Colonic mucosa (tissue), 4 donors: ENCODE measurements at regions not wholly inside any gene's neighbourhood (a gene's known extent, or its start where the extent isn't known, plus 50 kb on each side); places are given as distances from the start of the nearest gene placed in this dataset.

Experiments
- DNase-seq: peaks from one replicate; pipeline ENCODE4 v3.0.0-alpha.2; 2020
- H3K27ac ChIP-seq: fragments of 200-600 bp; one replicate; pipeline ENCODE4 v1.8.0; 2021
- H3K27me3 ChIP-seq: fragments of 200-600 bp; one replicate; pipeline ENCODE4 v1.8.0; 2021
- H3K36me3 ChIP-seq: fragments of 200-600 bp; one replicate; pipeline ENCODE4 v1.8.0; 2021
- H3K4me1 ChIP-seq: fragments of 200-600 bp; one replicate; pipeline ENCODE4 v1.8.0; 2021; ENCODE audit warnings: mild to moderate bottlenecking
- H3K4me3 ChIP-seq: fragments of 200-600 bp; one replicate; pipeline ENCODE4 v1.8.0; 2021
- H3K9ac ChIP-seq, 2 donors: one replicate each; pipeline ENCODE4 v1.7.0; 2013; ENCODE audit warnings: control low read depth in 2 of 2, low read depth in 2 of 2, low read length in 2 of 2
- H3K9me3 ChIP-seq: fragments of 200-600 bp; one replicate; pipeline ENCODE4 v1.8.0; 2021
- CTCF ChIP-seq: fragments of 200-600 bp; IDR thresholded peaks from one replicate; pipeline ENCODE4 v1.8.0; 2022; ENCODE audit warnings: antibody characterized with exemption, mild to moderate bottlenecking
- intact Hi-C: fragments of 100-400 bp; cut with DNase I; formaldehyde crosslinking; loops from one replicate; pipeline ENCODE4 v1.14.1; 2022
- donor health status: healthy.
- donor health status: DM: no; HTN: no; CAD: no.
- donor health status: DM: no; HTN: no; CAD: no.

- no peak overlapping the region for H3K9ac ChIP-seq
Observed at GRCh38 chr21:16509476-16509875, 779.7 kb downstream of the USP25 start.

GRCh38 chr21:16514316-16514715 lies 784.5 kb downstream of the USP25 start:
- no peak overlapping the region for H3K9ac ChIP-seq
- H3K4me1 ChIP-seq: no peaks in the 10 kb centered on the region
- no peak overlapping the region for H3K27ac ChIP-seq
- no peaks in the 10 kb centered on the region for H3K36me3 ChIP-seq
- intact Hi-C loops: no loop called here
- H3K9me3 ChIP-seq: no peaks in the 10 kb centered on the region
- H3K4me3 ChIP-seq: no peak overlapping the region
- DNase-seq: no peak
- H3K27me3 ChIP-seq: no peaks in the 10 kb centered on the region
- no peak for TF ChIP-seq CTCF

More at GRCh38 chr21:16509476-16509875, 779.7 kb downstream of the USP25 start:
- Histone ChIP-seq H3K9me3 (no peaks in the 10 kb centered on the region), H3K27me3 (no peaks in the 10 kb centered on the region), H3K36me3 (no peaks in the 10 kb centered on the region), H3K27ac (no peak overlapping the region), H3K4me1 (no peaks in the 10 kb centered on the region), H3K4me3 (no peak overlapping the region)
- no peak for TF ChIP-seq CTCF
- DNase-seq: no peak
- intact Hi-C loops: no loop called here

- Histone ChIP-seq H3K36me3 (no peaks in the 10 kb centered on the region), H3K27ac (no peak overlapping the region), H3K4me3 (no peak overlapping the region), H3K27me3 (no peaks in the 10 kb centered on the region), H3K4me1 (no peaks in the 10 kb centered on the region), H3K9me3 (no peaks in the 10 kb centered on the region), H3K9ac (no peak overlapping the region)
- DNase-seq: no peak
- intact Hi-C loops: no loop called here
- TF ChIP-seq CTCF: no peak
Observed at GRCh38 chr21:16517383-16517782, 787.6 kb downstream of the USP25 start.

- Histone ChIP-seq H3K9me3 (no peaks in the 10 kb centered on the region), H3K27me3 (no peaks in the 10 kb centered on the region), H3K9ac (no peak overlapping the region), H3K4me3 (no peak overlapping the region), H3K36me3 (no peaks in the 10 kb centered on the region), H3K27ac (no peak overlapping the region), H3K4me1 (no peaks in the 10 kb centered on the region)
- no peak for TF ChIP-seq CTCF
- intact Hi-C loops: no loop called here
- DNase-seq: no peak
Observed at GRCh38 chr21:16519036-16519435, 789.3 kb downstream of the USP25 start.

GRCh38 chr21:16519644-16520043 lies 789.9 kb downstream of the USP25 start:
- H3K4me3 ChIP-seq: no peak overlapping the region
- H3K4me1 ChIP-seq: no peaks in the 10 kb centered on the region
- no peak for DNase-seq
- no peaks in the 10 kb centered on the region for H3K27me3 ChIP-seq
- intact Hi-C loops: no loop called here
- H3K36me3 ChIP-seq: no peaks in the 10 kb centered on the region
- TF ChIP-seq CTCF: no peak
- no peak overlapping the region for H3K9ac ChIP-seq
- no peaks in the 10 kb centered on the region for H3K9me3 ChIP-seq
- no peak overlapping the region for H3K27ac ChIP-seq

GRCh38 chr21:16522548-16522947 lies 792.8 kb downstream of the USP25 start:
- intact Hi-C loops: no loop called here
- H3K36me3 ChIP-seq: no peaks in the 10 kb centered on the region
- no peak overlapping the region for H3K9ac ChIP-seq
- DNase-seq: no peak
- H3K4me1 ChIP-seq: no peaks in the 10 kb centered on the region
- no peak overlapping the region for H3K27ac ChIP-seq
- H3K9me3 ChIP-seq: no peaks in the 10 kb centered on the region
- H3K27me3 ChIP-seq: no peaks in the 10 kb centered on the region
- no peak overlapping the region for H3K4me3 ChIP-seq
- TF ChIP-seq CTCF: no peak
